Fibroblast of villous mesenchyme (primary cell): ENCODE measurements at regions not wholly inside any gene's neighbourhood (a gene's known extent, or its start where the extent isn't known, plus 50 kb on each side); places are given as distances from the start of the nearest gene placed in this dataset.

Source experiments
- DNase-seq: peaks from one replicate; pipeline ENCODE4 v3.0.0-alpha.2; 2010; ENCODE audit warnings: low read depth
- H3K4me3 ChIP-seq: 2 replicates; pipeline ENCODE4 v1.5.1; 2011; ENCODE audit warnings: low read depth, mild to moderate bottlenecking, low read length
- TF ChIP-seq, protein P1 (sequence below): IDR thresholded peaks from 2 replicates; pipeline ENCODE4 v1.5.1; 2012; ENCODE audit warnings: low read depth, mild to moderate bottlenecking, low read length; ENCODE audit not compliant: insufficient read depth

DNA sequence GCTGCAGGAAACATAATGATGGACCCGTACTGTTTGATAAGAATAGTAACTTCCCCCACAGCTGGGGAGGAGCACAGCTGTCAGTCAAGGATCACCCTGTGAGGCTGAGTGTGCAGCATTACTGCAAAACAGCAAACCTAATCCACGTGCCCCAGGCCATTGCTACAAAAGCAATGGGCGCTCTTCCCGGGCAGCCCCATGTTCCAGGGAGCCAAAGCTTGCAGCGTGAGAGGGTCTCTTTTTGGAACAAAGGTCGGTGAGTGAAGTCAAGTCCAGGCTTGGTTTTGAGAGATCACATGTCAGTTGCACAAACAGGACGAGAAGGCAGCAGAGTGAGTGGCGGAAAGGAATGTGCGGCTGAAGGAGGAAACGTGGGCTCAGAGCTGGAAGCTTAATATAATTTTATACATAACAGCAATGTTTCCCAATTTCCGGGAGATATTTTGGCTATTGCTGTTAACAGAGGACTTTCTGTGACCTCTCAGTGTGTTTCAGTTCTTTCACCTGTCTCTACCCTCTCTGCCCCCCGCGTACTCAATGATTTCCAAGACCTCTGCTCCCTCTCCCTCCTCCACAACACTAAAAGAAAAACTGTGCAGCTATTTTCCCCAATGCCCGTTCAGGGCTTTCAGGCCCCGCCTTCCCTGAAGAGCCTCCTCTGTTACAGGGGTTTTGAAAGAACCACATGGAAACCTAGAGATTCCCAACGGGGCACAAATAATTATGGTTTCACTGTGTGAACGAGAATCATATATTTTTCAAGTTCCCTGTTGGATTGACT, 128.9 kb downstream of the MTPAP start:
- TF ChIP-seq, protein P1, sequence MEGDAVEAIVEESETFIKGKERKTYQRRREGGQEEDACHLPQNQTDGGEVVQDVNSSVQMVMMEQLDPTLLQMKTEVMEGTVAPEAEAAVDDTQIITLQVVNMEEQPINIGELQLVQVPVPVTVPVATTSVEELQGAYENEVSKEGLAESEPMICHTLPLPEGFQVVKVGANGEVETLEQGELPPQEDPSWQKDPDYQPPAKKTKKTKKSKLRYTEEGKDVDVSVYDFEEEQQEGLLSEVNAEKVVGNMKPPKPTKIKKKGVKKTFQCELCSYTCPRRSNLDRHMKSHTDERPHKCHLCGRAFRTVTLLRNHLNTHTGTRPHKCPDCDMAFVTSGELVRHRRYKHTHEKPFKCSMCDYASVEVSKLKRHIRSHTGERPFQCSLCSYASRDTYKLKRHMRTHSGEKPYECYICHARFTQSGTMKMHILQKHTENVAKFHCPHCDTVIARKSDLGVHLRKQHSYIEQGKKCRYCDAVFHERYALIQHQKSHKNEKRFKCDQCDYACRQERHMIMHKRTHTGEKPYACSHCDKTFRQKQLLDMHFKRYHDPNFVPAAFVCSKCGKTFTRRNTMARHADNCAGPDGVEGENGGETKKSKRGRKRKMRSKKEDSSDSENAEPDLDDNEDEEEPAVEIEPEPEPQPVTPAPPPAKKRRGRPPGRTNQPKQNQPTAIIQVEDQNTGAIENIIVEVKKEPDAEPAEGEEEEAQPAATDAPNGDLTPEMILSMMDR: no peak
- DNase-seq: no peak
- no peak overlapping the region for H3K4me3 ChIP-seq

DNA sequence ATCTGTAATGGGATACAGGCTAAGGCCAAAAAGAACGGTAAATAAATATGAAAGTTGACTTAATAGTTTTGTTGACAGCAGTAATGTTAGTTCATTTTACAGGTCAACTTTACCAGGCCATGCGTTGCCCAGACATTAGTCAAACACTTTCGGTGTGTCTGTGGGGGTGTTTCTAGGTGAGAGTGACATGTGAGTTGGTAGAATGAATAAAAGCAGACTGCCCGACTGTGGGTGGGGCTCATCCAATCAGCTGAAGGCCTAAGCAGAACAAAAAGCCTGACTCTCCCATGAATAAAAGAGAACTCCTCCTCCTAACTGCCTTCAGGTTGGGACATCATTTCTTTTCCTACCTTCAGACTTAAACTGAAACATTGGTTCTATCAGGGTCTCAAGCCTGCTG, 132.3 kb downstream of the MTPAP start:
- no peak overlapping the region for H3K4me3 ChIP-seq
- DNase-seq: no peak
- TF ChIP-seq, protein P1: no peak

DNA sequence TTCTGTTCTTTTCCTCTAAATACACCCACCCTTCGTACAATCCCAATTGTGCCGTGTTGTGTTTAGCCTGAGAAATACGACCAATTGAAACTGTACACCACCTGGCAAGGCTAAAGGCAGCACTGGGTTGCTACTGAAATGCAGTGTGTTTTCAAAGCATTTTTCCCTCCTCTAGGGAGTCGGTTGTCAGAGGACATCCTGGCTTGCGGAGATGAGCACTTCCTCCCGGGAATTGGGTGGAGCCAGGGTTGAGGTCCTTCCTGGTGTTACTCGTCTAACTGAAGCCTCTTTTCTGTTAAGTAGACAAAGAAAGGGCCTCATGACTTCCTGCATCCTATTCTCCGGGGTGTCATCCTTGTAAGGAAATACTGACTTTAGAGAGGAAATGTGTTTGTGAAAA, 133.5 kb downstream of the MTPAP start:
- TF ChIP-seq, protein P1: no peak
- no peak overlapping the region for H3K4me3 ChIP-seq
- no peak for DNase-seq

DNA sequence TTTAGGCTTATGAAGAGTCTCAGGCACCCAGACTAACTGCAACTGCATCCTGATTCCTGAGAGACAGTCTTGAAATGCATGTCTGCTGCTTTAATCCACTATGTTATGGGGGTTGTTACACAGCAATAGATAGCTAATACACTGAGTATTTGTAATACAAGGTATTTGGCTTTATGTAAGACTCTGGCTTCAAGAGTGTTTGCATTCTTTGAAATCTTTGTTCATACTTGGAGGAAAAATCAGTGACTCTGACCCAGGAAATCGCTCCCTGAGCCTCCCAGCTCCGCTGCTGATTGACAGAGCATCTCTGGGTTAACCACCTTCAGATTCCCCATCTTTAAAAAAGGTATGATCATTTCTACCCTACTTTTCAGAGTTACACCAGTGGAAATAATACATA, 133.9 kb downstream of the MTPAP start:
- H3K4me3 ChIP-seq: no peak overlapping the region
- TF ChIP-seq, protein P1: no peak
- DNase-seq: peak; percentile 17

DNA sequence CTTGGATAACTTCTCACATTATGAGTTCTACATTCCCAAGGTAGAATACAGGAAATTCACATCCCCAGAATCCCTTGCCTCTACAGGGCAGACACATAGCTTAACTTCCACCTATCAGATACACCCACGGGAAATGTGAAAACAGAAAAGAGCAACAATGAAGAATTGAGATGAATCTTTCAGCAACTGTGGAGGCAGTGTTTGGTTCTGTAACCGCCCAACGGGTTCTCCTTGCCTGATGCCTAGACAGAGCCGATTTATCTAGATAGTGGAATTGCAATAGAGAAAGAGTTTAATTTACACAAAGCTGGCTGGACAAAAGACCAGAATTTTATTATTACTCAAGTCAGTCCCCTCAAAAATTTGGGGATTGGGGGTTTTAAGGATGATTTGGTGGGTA, 138.8 kb downstream of the MTPAP start:
- DNase-seq: no peak
- no peak overlapping the region for H3K4me3 ChIP-seq
- TF ChIP-seq, protein P1: no peak

DNA sequence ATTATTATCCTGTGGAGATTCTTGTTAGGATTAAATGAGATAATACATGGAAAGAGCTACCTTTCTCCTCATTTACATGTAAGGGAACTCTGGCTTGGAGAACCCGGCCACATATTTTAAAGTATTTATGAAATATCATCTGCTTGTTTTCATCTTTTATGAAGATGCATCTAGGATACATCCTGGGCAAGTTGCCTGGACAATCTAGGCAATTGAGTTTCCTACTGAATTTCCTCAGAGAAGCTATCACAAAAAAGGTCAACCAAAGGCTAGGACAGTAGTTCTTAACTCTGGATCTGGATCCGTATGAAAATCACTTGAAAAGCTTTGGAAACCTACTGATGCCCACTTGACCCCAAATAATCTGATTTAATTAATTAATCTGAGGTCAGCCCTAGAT, 140.7 kb downstream of the MTPAP start:
- no peak overlapping the region for H3K4me3 ChIP-seq
- no peak for DNase-seq
- TF ChIP-seq, protein P1: no peak
